HG03280 (cell line): ENCODE measurements at regions not wholly inside any gene's neighbourhood (a gene's known extent, or its start where the extent isn't known, plus 50 kb on each side); places are given as distances from the start of the nearest gene placed in this dataset.
"Not testable (repeated sequence)": the region's sequence is repeated elsewhere in the genome, so short reads cannot be mapped to it uniquely, and the experiment has no call there.

ENCODE experiments used
- ATAC-seq: cut with Tn5 transposase; IDR thresholded peaks from one replicate; pipeline ENCODE4 v1.9.1; 2021; ENCODE audit warnings: mild to moderate bottlenecking, moderate library complexity; ENCODE audit not compliant: unreplicated experiment

- no peak for ATAC-seq
These were observed 855.5 kb upstream of the POM121L12 start for GRCh38 chr7:52179934-52180333.

GRCh38 chr7:52168085-52168484 is 851.5 kb upstream of the COBL start:
- ATAC-seq = no peak

DNA sequence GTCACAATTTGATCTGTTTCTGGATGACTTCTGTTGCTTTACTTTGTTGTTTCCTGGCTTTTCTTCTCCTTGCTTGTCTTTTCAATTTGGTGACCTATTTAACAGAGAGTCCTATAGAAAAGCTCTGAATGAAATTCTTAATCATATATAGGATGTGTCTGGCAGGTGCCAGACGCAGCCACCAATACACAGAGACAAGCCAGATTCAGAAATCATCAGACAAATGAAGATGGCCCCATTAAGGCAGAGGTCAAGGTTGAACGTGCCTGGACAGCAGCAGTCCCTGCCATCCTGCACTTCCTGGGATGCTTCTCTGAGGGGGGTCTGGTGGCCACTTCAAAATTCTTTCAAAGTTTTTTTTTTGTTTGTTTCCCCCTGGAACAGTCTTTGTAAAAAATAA is 846.7 kb upstream of the COBL start:
- no peak for ATAC-seq

DNA sequence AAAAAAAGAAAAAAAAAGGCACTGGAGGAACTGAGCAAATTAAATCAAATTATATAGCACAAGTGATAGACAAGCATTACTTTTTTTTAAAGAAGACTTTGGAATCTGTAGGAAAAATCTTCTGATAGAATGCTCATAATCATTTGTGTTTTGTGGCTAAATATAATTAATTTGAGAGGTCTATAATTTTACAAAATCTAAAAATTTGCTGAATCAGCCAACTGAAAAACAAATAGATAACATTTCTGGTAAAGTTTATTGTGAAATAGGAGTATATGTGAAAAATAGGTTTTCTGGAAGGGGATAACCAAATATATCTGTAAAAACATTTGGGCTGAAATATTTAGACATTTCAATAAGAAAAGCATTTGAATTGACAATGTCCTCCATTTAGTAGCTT is 844.9 kb upstream of the COBL start:
- ATAC-seq = no peak

- ATAC-seq = not testable (repeated sequence)
These were observed 842.8 kb upstream of the COBL start for GRCh38 chr7:52159421-52159820.

DNA sequence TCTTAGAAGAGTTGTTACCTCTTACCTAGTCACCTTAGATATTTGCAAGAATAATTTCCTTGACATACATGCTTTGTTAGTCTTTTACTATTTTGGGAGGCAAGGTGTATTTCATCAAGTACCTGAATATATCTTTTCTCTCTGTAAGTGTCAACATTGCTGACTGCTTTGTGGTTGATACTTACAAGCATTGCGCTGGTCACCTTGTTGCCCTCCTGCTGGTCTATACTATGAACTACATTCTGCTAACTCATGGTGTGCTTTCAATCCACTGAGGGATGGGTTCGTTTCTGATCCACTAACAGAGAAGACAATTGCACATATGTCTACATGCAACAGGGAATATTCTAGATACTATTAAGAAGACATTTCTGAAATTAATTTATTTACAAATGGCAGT is 837.8 kb upstream of the COBL start:
- ATAC-seq = no peak

GRCh38 chr7:52151559-52151958 is 835.0 kb upstream of the COBL start:
- ATAC-seq = no peak

DNA sequence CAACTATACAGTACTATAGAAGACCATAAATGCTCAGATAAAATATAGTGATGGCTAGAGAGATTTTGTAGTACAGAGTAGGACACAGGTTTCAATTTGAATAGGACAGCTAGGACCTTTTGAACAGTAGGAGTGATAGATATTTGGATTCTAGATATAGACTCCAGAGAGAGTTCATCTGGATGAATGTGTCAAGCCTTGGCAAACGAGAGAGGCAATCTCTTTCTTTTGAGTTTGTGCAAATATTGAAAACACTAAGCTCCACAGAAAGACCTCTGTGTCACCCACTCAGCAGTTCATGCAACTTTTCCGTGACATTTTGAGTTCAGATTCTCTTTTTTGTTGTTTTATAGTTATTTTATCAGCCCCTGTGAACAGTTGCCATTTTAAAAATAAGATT is 834.3 kb upstream of the COBL start:
- no peak for ATAC-seq

DNA sequence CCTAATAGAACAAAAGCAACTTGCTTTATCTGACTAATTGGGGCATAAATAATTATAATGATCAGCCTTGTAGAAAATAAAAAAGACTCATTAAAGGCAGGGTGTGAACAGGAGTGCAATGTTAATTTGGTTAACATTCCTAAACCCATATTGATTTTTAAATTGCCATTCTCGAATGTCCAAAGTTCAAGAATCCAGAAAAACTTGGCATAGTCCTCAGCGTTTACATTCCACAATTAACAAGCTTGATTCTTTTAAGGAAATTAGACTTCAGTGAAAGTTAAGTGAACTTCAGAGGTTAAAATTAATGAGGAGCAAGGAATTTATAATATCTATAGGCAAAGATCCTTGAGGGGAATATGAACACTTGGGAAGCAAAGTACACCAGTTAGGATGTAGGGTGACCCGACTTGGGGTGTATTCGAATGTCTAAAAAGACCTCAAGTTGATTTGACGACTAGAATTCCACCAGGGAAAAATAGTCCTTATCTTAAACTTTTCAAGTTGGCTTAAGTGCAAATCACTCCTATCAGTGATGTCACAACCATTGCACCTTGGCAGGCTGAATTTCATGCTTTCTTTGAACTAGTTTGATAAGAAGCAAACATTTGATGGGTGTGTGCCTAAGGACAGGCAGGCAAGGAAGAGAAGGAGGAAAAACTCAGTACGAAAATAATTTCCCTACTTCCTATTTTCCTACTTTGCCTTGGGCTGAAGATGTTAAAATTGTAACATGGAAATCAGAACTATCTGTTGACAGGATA is 830.4 kb upstream of the COBL start:
- no peak for ATAC-seq

- ATAC-seq = no peak
These were observed 826.6 kb upstream of the COBL start for GRCh38 chr7:52143219-52143618.

GRCh38 chr7:52140851-52141250 is 824.2 kb upstream of the COBL start:
- ATAC-seq = no peak

DNA sequence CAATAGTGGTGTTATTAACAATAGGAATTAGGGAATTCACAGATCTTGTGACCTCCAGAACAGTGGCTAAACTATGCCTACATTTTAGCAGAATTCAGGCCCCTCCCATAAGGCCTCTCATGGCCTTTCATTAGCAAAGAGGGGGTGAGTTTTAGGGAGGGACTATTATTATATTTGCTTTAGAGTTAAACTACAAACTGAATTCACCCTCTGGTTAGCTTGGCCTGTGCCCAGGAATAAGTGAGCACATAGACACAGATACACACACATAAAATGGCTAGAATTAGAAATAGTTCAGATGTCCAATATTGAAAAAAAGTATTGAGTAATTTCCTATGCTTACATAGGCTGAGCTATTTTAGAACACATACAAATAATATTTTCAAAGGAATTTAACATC is 818.8 kb upstream of the COBL start:
- ATAC-seq = no peak

DNA sequence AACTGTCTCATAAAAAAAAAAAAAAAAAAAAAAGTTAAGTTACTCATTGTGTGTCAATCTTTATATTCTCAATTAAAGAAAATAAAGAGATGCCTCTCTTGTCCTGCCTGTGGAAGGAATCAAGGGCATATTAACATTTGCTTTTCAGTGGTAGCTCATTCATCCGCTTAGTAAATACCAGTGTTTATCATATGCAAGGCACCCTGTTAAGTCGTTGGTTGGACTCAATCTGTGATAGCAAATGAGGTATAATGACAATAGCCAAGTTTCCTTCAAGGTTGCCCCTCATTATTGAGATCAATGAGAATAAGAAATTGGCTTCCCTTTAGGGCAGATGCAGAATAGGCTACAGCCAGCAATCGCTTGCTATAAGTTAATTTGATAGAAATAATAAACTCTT is 812.7 kb upstream of the COBL start:
- ATAC-seq = no peak

GRCh38 chr7:52120912-52121311 is 804.3 kb upstream of the COBL start:
- no peak for ATAC-seq

GRCh38 chr7:52119537-52119936 is 802.9 kb upstream of the COBL start:
- ATAC-seq = no peak

DNA sequence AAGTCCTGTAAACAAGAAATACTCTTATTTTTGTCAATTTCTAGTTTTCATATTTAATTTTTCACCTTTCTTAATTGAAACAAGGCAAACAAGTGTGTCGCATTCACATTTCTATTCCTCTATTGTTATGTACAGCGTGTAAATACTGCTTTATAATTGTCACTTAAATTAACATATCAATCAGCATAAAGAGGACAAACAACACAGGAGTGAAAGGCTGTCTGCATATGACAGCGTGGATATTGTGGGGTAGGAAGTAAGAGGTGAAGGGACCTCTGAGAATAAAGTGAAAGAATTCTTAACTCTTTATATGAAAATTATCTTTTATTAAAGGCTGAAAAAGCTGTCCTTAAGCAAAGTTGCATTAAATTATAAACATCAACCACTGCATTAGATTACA is 797.9 kb upstream of the COBL start:
- no peak for ATAC-seq

DNA sequence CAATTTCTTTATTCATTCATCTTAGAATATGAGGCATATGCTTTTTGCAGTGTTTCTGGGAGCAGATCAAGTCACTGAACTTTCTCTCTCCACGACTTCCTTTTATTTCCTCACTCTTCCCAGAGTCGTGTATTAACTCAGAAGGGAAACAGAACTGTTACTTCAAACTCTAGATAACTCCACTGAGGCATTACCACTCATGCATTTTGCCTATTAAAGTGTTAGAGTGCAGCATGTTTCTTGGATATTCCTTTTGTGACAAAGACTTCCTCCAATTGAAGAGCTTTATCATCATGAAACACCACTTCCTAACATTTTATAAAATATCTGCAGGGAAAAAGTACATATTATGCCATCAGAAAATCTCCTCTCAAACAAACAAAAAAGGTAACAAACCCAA is 797.4 kb upstream of the COBL start:
- ATAC-seq = no peak

- ATAC-seq = no peak
These were observed 790.7 kb upstream of the COBL start for GRCh38 chr7:52107355-52107754.

- no peak for ATAC-seq
These were observed 779.3 kb upstream of the COBL start for GRCh38 chr7:52095861-52096260.

DNA sequence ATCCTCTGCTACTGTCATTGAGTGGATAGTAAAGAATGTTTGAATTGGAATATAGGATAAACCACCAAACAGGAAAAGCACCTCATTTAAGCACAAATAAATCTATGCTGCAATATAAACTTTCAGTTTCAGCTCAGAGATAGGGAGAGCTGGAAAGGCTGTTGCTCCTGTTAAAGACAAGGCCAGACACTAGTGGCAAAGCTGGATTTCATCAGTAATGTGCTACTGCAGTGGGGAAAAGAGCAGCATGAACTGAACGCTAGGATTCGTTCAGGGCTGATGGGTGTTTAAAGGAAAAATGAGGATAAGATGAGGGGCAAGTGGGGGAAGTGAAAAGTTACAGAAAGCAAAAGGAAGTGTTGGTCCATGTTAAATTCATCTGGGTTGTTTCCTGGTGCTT is 775.4 kb upstream of the COBL start:
- ATAC-seq = no peak

GRCh38 chr7:52091101-52091500 is 774.5 kb upstream of the COBL start:
- ATAC-seq = no peak

DNA sequence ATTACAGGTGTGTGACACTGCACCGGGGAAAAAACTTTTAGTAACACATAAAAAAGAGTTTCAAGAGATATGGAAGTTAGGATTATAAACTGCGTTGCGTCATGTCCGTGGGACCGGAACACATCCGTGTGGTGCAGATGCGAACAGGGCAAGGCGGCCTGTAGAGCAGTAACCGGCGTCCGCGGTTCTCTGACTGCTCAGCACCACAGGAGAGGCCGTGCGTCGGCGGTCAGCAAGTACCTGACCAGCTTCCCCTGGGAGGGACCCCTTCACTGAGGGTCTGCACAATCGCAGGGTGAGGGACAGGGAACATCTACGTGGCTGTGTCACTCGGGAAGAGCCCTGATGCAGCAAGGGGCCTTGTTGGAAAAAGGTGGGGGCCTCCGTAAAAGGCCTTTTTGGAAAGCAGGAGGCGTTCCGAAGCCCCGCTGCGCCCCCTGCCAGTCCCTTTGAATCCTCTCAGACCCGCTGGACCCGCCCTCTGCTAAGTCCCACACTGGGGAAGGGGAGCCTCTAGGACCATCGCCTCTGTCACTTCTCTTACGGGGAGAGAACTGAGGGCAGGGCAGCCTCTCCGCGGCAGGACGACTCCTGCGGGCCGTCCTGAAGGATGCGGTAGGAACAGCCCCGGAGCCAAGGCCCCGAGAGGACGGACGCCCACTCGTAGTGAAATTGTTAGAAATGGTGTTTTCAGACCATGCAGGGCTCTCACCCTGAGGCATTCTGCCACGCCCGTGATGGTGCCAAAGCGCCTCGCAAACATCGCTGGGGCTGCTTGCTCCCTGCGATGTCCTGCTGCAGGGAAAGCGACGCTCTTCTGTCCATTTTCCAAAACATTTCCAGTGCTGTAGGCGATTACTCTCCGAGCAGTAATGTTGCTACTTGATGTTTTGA is 771.6 kb upstream of the COBL start:
- ATAC-seq = no peak
